ENCODE measurements at regions not wholly inside any gene's neighbourhood (a gene's known extent, or its start where the extent isn't known, plus 50 kb on each side); places are given as distances from the start of the nearest gene placed in this dataset.

- DNase-seq (ENCODE audit: extremely low read depth in 1 of 2, low read depth in 1 of 2): no peak
Observed at GRCh38 chr10:117710181-117710798, 167.7 kb downstream of the EMX2 start.

DNA sequence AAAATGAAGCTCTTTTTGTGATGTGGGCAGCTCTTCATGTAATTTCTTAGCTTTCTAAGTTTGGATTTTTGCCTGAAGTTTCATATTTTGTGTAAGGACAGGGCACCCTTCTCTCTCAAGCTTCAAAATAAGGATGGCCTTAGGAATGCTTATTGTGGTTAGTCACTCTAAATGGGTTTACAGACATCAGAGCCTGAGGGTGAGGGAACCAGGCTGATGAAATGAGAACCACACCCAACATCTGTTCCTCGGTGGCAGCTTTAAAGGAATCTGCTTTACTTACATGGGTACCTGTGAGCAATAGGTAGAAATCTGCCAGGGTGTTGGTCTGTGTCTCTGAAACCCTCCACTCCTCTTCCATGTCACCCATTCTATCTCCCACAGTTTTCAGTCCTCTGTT is 174.3 kb downstream of the EMX2 start:
- no peak for DNase-seq (ENCODE audit: extremely low read depth in 1 of 2, low read depth in 1 of 2)

GRCh38 chr10:117718986-117719920 is 176.7 kb downstream of the EMX2 start:
- DNase-seq (ENCODE audit: extremely low read depth in 1 of 2, low read depth in 1 of 2): no peak

DNA sequence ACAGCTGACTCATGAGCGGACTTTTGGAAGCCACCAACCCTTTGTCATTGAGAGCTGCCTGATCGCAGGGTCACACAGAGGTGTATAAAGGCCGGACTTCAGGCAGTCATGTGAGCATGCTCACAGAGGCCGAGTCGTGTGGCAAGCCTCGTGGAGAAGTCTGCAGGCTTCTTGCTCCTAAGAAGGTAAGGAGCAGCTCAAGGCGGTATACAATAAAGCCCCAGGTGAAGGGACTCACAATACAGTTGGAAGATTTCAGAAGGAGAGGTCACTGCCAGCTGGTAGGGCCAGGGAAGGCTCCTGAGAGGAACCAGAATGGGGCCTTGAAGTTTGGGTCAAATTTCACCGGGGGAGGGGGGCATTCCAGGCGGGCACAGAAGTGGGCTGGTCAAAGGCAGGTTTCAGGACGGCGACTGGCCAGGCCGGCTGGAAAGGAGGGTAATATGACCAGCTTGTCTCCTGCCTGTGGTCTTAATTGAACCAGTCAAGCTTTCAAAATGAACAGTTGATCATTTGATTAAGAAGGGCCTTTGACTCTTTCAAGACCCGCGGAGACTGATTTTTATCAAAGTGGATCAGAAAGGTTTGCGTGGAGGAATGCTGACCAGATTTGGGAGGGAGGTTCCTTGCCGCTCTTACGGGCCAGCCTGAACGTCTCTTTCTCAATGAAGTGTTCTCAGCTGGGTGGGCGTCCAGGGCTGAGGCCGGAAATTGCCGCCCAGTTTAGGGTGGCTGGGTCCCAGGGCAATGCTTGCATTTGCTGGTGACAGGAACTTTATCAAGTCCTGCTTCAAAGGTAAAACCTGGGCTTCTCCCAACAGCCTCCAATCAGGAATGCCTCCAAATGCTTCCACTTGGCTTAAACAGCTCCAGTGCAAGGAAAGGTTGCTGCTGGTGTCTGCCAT is 178.6 kb downstream of the EMX2 start:
- DNase-seq (ENCODE audit: extremely low read depth in 1 of 2, low read depth in 1 of 2): no peak

DNA sequence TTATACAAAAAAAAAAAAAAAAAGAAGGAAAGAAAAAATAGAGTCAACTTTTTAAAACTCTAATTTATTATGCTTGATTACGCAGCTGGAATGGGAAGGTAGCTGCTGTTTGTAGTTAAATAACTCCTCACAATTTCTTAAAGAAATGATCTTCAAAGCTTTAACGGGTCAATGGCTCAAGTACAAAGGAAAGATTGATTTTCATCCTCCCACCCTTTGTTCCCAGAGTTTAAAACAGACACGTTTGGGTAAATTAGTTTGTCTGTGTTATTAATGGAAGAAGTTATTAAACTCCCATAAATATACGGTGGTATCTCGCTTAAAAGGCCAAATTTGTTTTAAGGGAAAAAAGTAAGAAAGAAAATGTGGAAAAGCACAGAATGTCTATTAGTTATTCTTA is 179.3 kb downstream of the EMX2 start:
- no peak for DNase-seq (ENCODE audit: extremely low read depth in 1 of 2, low read depth in 1 of 2)

- DNase-seq (ENCODE audit: extremely low read depth in 1 of 2, low read depth in 1 of 2): no peak
Observed at GRCh38 chr10:117723343-117723742, 180.8 kb downstream of the EMX2 start.

- DNase-seq (ENCODE audit: extremely low read depth in 1 of 2, low read depth in 1 of 2): no peak
Observed at GRCh38 chr10:117725993-117726392, 183.4 kb downstream of the EMX2 start.

- DNase-seq (ENCODE audit: extremely low read depth in 1 of 2, low read depth in 1 of 2): no peak
Observed at GRCh38 chr10:117726596-117727295, 184.2 kb downstream of the EMX2 start.

GRCh38 chr10:117727421-117727820 is 184.9 kb downstream of the EMX2 start:
- no peak for DNase-seq (ENCODE audit: extremely low read depth in 1 of 2, low read depth in 1 of 2)

- no peak for DNase-seq (ENCODE audit: extremely low read depth in 1 of 2, low read depth in 1 of 2)
Observed at GRCh38 chr10:117728087-117728486, 185.5 kb downstream of the EMX2 start.

- no peak for DNase-seq (ENCODE audit: extremely low read depth in 1 of 2, low read depth in 1 of 2)
Observed at GRCh38 chr10:117729156-117729555, 186.6 kb downstream of the EMX2 start.

DNA sequence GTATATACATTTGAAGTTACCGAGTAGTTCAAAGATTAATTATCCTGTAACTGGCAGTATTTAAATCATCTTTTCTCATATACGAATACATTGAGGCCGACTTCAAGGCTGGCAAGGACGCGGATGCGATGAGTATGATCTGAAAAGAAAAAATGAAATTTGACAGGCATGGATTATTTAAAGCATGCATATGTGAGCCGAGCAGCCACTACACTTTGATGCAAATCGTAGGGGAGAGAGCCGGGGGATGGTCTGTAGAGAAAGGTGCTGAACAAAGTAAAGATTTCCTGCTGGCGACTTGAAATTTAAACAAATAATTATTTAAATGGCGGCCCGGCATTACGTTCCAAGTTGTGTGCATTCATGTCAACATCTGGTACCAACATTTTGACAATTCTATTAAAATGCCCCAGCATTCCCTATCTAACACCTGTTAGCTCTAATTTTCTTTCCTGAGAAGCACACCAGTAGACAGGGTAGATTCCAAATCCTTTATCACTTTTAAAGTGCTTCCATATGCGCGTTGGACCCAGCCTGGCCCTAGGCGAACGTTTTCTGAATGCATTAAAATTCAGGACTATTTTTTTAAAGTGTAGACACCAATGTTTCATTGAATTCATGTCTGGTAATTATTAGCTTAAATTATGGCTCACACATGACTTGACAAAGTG is 188.7 kb downstream of the EMX2 start:
- DNase-seq (ENCODE audit: extremely low read depth in 1 of 2, low read depth in 1 of 2): no peak

- DNase-seq (ENCODE audit: extremely low read depth in 1 of 2, low read depth in 1 of 2): no peak
Observed at GRCh38 chr10:117734731-117735405, 192.3 kb downstream of the EMX2 start.

DNA sequence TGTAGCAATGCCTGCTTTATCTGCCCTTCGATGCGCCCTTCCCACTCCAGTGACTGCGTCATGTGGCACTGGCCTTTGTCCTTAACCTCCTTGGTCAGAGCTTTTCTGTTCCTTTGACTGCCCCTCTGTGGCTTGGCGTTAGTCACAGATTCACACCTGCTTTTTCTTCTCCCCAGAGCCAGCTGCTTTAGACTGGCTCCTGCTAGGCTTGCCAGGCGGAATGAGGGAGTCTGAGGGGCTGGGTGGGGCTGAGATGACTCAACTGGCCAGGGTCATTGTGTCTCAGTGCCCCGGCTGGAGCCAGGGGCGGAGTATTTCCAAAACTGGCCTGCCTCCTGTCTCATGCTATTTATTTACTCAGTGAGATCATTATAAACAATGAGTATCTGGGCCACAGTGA is 194.1 kb downstream of the EMX2 start:
- no peak for DNase-seq (ENCODE audit: extremely low read depth in 1 of 2, low read depth in 1 of 2)

- DNase-seq (ENCODE audit: extremely low read depth in 1 of 2, low read depth in 1 of 2): no peak
Observed at GRCh38 chr10:117740088-117740487, 197.5 kb downstream of the EMX2 start.

DNA sequence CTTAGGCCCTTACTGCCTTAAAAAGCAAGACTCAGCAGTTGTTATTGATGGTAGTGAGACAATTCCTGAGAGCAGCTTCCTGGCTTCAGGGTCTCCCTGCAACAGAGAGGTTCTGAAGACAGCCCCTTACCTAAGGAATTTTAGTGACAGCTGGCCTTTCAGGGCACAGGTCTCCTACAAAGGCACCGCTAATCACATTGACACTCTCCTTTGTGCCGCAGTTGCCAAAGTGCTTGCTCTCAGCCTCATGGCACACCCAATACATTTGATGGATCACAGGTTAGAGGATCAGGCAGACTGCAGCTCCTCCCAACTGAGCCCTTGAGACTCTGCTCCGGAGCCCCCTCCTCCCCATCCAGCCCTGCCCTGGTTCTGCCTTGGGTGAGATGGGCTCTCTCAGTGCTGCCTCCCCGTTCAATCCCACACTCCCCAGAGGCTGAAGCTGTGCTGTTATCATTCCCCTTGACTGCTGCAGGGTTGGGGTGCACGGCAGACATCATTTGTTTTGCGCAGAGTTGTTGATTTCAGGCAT is 198.2 kb downstream of the EMX2 start:
- no peak for DNase-seq (ENCODE audit: extremely low read depth in 1 of 2, low read depth in 1 of 2)

- no peak for DNase-seq (ENCODE audit: extremely low read depth in 1 of 2, low read depth in 1 of 2)
Observed at GRCh38 chr10:117741524-117741923, 199.0 kb downstream of the EMX2 start.

GRCh38 chr10:117743509-117743908 is 201.0 kb downstream of the EMX2 start:
- no peak for DNase-seq (ENCODE audit: extremely low read depth in 1 of 2, low read depth in 1 of 2)

- DNase-seq (ENCODE audit: extremely low read depth in 1 of 2, low read depth in 1 of 2): no peak
Observed at GRCh38 chr10:117745301-117745700, 202.8 kb downstream of the EMX2 start.

Data from stimulated activated CD8-positive, alpha-beta memory T cell treated with anti-CD3 and anti-CD28 coated beads, Interleukin-7, amount 100 ng/mL, for 48 hours (primary cell).